Subcutaneous abdominal adipose tissue (tissue), 5 donors: ENCODE measurements at regions not wholly inside any gene's neighbourhood (a gene's known extent, or its start where the extent isn't known, plus 50 kb on each side); places are given as distances from the start of the nearest gene placed in this dataset.
"Not testable (repeated sequence)": the region's sequence is repeated elsewhere in the genome, so short reads cannot be mapped to it uniquely, and the experiment has no call there.

Source experiments
- H3K27ac ChIP-seq: one replicate; pipeline ENCODE4 v1.7.0; 2013; ENCODE audit warnings: low read depth, mild to moderate bottlenecking, inconsistent platforms, low read length, moderate library complexity
- H3K27me3 ChIP-seq, 5 donors: one replicate each; pipeline ENCODE4 v1.7.0; 2013; ENCODE audit warnings: low read length in 5 of 5, inconsistent platforms in 1 of 5; ENCODE audit not compliant: control insufficient read depth in 5 of 5, insufficient read depth in 4 of 5
- H3K36me3 ChIP-seq, 5 donors: one replicate each; pipeline ENCODE4 v1.7.0; 2013; ENCODE audit warnings: low read length in 5 of 5; ENCODE audit not compliant: control insufficient read depth in 5 of 5, insufficient read depth in 5 of 5
- H3K4me1 ChIP-seq, 5 donors: one replicate each; pipeline ENCODE4 v1.7.0; 2013; ENCODE audit warnings: low read length in 5 of 5, mild to moderate bottlenecking in 3 of 5, moderate library complexity in 1 of 5; ENCODE audit not compliant: control insufficient read depth in 5 of 5, insufficient read depth in 5 of 5
- H3K4me3 ChIP-seq, 5 donors: one replicate each; pipeline ENCODE4 v1.7.0; 2013; ENCODE audit warnings: low read length in 5 of 5, low read depth in 1 of 5
- H3K9ac ChIP-seq, 5 donors: one replicate each; pipeline ENCODE4 v1.7.0; 2013; ENCODE audit warnings: low read length in 5 of 5, mild to moderate bottlenecking in 4 of 5, moderate library complexity in 3 of 5
- H3K9me3 ChIP-seq, 5 donors: one replicate each; pipeline ENCODE4 v1.7.0; 2013; ENCODE audit warnings: low read length in 5 of 5; ENCODE audit not compliant: control insufficient read depth in 5 of 5
- donor health status: healthy.
- donor health status: healthy.
- donor health status: healthy.
- donor health status: healthy.
- donor health status: healthy.

DNA sequence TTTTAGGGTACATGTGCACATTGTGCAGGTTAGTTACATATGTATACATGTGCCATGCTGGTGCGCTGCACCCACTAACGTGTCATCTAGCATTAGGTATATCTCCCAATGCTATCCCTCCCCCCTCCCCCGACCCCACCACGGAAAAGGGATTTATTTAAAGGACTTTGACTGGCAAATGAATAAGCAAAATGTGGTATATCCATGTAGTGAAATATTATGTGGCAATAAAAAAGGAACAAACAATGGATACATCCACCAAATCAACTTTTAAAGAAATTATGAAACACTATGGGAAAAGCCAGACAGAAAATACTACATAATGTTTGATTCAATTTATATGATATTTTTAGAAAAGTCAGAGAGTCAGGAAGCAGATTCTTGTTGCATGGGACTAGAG is 156.5 kb downstream of the TTC8 start:
- not testable (repeated sequence) for H3K9me3 ChIP-seq, H3K9ac ChIP-seq, H3K4me3 ChIP-seq, H3K4me1 ChIP-seq, H3K27ac ChIP-seq, H3K27me3 ChIP-seq, H3K36me3 ChIP-seq

DNA sequence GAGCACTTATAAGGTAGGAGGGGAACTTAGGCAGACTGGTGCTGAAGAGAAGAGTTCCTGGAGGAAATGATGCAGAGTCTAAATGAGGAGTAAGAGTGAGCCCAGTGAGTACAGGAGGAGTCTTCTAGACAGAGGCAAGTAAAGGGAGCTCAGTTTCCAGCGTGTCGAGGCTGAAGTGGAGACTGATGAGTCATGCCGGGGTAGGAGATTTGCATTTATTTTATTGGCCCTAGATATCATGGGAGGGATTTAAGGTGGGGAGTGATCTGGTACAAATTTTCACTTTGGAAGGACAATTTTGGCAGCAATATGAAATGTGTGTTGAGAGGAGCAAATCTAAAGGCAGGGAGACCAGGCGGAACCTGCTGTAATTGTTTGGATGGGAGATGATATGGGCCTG is 157.5 kb downstream of the TTC8 start:
- H3K4me3 ChIP-seq: no peak overlapping the region
- H3K4me1 ChIP-seq: no peaks in the 10 kb centered on the region
- no peak overlapping the region for H3K27ac ChIP-seq
- peaks cover 0 to 7% (median 2%) of the 10 kb centered on the region in 5 donors for H3K27me3 ChIP-seq
- H3K9ac ChIP-seq: no peak overlapping the region
- H3K9me3 ChIP-seq: peaks cover 0 to 17% (median 6%) of the 10 kb centered on the region in 5 donors
- H3K36me3 ChIP-seq: no peaks in the 10 kb centered on the region

DNA sequence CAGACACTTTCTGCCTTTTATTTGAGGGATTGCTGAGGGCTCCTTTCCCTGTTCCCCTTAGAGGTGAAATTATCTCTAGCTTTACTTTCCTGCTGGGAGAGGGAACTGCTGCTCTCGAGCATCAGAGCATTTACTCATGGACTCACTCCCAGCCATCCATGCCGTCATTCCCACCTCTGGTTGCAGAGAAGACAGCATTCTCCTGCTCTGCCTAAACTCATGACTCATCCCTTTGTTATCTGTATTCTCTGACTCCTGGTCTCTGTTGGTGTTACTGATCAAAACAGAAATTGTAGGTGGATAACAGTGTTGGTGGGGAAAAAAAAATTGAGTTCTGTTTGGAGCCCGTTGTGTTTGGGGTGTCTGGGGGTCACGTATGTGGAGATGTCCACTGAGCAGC is 159.3 kb downstream of the TTC8 start:
- H3K36me3 ChIP-seq: no peaks in the 10 kb centered on the region
- H3K9me3 ChIP-seq: peaks cover 3 to 21% (median 11%) of the 10 kb centered on the region in 5 donors

DNA sequence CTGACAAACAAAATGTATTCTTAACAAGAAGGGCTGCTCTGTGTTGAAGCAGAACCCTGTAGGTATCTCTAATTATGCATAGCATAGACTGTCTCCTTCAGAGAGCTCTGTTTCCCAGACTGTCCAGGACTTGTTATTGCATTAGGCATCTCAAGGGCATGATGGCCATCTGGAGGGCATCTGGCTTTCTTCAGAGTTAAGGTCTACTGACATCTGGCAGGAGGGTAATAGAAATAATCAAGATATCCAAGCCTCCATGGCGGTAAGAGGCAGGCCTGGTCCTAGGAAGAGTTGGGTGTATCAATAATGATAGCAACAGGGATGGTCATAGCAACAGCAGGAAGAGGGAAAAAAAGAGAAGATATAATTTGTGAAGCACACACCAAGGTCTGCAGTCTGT is 161.2 kb downstream of the TTC8 start:
- H3K4me1 ChIP-seq: no peaks in the 10 kb centered on the region
- H3K27me3 ChIP-seq: peaks cover 0 to 3% (median 2%) of the 10 kb centered on the region in 5 donors
- no peak overlapping the region for H3K4me3 ChIP-seq
- no peaks in the 10 kb centered on the region for H3K36me3 ChIP-seq
- no peak overlapping the region for H3K27ac ChIP-seq
- H3K9ac ChIP-seq: no peak overlapping the region
- peaks cover 6 to 25% (median 13%) of the 10 kb centered on the region in 5 donors for H3K9me3 ChIP-seq

More for the DNA sequence above, 159.3 kb downstream of the TTC8 start:
- H3K27me3 ChIP-seq: peaks cover 0 to 3% (median 2%) of the 10 kb centered on the region in 5 donors
- no peak overlapping the region for H3K27ac ChIP-seq
- H3K9ac ChIP-seq: no peak overlapping the region
- no peak overlapping the region for H3K4me3 ChIP-seq
- no peaks in the 10 kb centered on the region for H3K4me1 ChIP-seq

DNA sequence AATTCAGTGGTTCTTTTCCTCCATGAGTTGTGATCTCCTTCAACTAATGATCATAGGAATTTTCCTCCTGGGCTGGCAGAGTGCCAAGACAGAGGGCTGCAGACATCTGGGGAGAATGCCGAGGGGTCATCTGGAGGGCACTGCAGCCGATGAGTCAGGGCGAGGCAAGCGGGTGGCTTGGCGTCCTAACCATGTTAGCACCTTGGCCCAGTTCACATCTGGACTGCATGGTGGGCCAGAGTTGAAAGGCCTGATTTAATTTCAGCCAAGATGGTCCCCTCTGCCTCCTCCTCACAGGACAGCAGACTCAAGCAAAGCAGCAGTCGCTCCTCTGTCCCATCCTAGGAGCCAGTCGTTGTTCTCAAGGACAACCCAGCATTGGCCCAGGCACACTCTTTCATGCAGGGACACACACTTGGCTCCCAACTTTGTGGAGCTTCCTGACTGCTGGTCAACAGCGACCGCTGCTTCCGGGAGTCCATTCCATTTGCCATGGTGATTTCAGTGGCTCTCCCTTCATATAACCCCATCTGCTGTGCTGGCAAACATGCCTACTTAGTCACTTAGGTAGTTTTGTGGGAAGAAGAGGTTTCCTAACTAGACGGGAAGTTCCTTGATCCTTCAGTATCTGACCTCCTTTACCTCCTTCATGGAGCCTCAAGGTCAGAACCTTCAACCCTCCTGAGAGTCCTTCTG is 161.8 kb downstream of the TTC8 start:
- no peak overlapping the region for H3K4me3 ChIP-seq
- no peaks in the 10 kb centered on the region for H3K4me1 ChIP-seq
- no peak overlapping the region for H3K9ac ChIP-seq
- peaks cover 0 to 3% (median 2%) of the 10 kb centered on the region in 5 donors for H3K27me3 ChIP-seq
- H3K36me3 ChIP-seq: no peaks in the 10 kb centered on the region
- H3K27ac ChIP-seq: no peak overlapping the region
- peaks cover 6 to 22% (median 13%) of the 10 kb centered on the region in 5 donors for H3K9me3 ChIP-seq

DNA sequence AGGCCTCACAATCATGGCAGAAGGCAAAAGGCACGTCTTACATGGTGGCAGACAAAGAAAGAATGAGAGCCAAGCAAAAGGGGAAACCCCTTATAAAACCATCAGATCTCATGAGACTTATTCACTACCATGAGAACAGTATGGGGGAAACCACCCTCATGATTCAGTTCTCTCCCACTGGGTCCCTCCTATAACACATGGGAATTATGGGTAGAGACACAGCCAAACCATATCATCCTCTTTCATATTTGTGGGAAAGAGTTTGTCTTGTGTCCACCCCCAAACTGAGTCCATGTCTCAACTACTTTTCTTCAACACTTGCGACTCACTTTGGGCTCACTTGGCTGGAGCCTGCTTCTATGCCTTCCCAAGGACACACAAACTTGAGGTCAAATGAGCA is 162.5 kb downstream of the TTC8 start:
- not testable (repeated sequence) for H3K27ac ChIP-seq, H3K4me3 ChIP-seq, H3K4me1 ChIP-seq, H3K27me3 ChIP-seq, H3K36me3 ChIP-seq, H3K9ac ChIP-seq
- peaks cover 6 to 18% (median 14%) of the 10 kb centered on the region in 5 donors for H3K9me3 ChIP-seq

DNA sequence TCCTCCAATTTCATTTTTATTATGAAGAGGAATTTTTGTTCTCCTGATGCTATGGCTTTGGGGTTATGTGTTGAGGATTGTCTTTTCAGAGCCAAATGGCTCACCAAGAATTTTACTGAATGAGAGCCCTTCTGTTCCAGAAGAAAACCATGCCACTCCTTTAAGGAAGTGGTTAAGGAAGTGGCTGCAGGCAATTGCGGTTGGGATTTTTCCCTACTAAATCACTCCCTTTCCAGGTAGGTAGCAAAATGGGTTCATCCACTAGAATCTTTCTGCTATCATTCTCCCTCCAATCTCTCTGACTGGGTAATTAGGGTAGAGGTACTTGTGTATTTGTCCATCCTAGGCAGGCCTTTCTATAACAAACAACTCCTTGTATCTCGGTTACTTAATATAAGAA is 163.1 kb downstream of the TTC8 start:
- Histone ChIP-seq H3K27ac (no peak overlapping the region), H3K27me3 (peaks cover 0 to 2% (median 0%) of the 10 kb centered on the region in 5 donors), H3K4me3 (no peak overlapping the region), H3K9me3 (peaks cover 6 to 19% (median 16%) of the 10 kb centered on the region in 5 donors), H3K36me3 (no peaks in the 10 kb centered on the region), H3K4me1 (no peaks in the 10 kb centered on the region), H3K9ac (no peak overlapping the region)

DNA sequence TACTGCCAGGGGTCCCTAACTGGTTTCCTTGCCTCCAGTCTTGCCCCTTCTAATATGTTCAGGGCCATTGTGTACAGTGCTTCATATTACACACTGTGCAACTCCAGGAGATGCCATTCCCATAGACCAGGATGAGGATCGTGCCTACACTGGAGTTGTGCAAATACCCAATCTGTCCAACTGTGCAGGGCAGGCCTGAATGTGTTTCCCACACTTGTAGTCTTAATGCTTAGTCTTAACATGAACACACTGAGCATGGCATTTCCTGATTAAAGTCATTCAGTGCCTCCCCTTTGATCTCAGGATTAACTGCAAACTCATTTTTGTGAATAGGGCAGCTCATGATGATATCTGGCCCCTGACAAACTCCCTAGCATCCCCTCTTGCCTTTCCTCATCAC is 165.5 kb downstream of the TTC8 start:
- Histone ChIP-seq H3K9me3 (peaks cover 6 to 21% (median 18%) of the 10 kb centered on the region in 5 donors), H3K27me3 (peaks cover 0 to 2% (median 0%) of the 10 kb centered on the region in 5 donors), H3K36me3 (no peaks in the 10 kb centered on the region), H3K27ac (no peak overlapping the region), H3K4me3 (no peak overlapping the region), H3K9ac (no peak overlapping the region), H3K4me1 (no peaks in the 10 kb centered on the region)

DNA sequence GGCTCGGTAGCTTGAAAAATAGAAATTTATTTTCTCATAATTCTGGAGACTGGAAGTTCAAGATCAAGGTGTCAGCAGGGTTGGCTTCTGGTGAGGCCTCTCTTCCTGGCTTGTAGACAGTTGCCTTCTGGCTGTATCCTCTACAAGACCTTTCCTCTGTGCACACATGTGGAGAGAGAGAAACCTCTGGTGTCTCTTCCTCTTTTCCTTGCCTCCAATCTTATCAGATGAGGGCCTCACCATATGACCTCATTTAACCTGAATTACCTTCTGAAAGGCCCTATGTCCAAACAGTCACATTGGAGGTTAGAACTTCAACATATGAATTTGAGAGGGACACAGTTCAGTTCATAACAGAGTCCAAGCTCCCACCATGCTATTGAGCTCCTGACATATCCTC is 166.4 kb downstream of the TTC8 start:
- Histone ChIP-seq H3K4me1 (peaks cover 0 to 6% (median 2%) of the 10 kb centered on the region in 5 donors), H3K9me3 (peaks cover 6 to 21% (median 18%) of the 10 kb centered on the region in 5 donors), H3K27me3 (peaks cover 0 to 2% (median 0%) of the 10 kb centered on the region in 5 donors)

DNA sequence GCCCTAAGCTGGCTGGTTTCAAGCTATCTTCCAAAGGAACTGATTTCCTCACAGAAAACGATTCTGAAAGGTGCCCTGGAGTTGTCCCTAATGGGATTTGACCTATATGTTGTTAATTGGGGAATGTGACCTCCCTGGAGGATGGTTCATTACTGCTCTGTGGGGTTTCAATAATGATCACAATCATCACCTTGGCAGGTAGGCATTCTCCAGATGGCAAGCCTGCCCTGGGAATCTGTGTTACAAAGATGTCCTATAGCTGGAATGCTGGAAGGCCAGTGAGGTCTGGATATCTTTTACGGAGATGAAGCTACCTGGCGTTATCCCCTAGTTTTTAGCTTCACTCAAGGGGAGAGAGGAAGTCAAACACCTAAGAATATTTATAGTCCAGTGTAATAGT is 167.6 kb downstream of the TTC8 start:
- H3K27me3 ChIP-seq: peaks cover 0 to 2% (median 0%) of the 10 kb centered on the region in 5 donors
- H3K27ac ChIP-seq: no peak overlapping the region
- H3K36me3 ChIP-seq: no peaks in the 10 kb centered on the region
- no peak overlapping the region for H3K4me3 ChIP-seq
- peaks cover 0 to 8% (median 3%) of the 10 kb centered on the region in 5 donors for H3K4me1 ChIP-seq
- peaks cover 6 to 17% (median 13%) of the 10 kb centered on the region in 5 donors for H3K9me3 ChIP-seq
- no peak overlapping the region for H3K9ac ChIP-seq

More for the DNA sequence above, 166.4 kb downstream of the TTC8 start:
- no peak overlapping the region for H3K9ac ChIP-seq
- H3K36me3 ChIP-seq: no peaks in the 10 kb centered on the region
- no peak overlapping the region for H3K27ac ChIP-seq
- no peak overlapping the region for H3K4me3 ChIP-seq
